CD4-positive, alpha-beta T cell (primary cell): ENCODE measurements at regions not wholly inside any gene's neighbourhood (a gene's known extent, or its start where the extent isn't known, plus 50 kb on each side); places are given as distances from the start of the nearest gene placed in this dataset.

Experiments
- ATAC-seq: fragments of 200-7000 bp; cut with Tn5 transposase; one replicate; pipeline ENCODE4 v1.10.0; 2022; ENCODE audit warnings: mild to moderate bottlenecking; ENCODE audit not compliant: poor library complexity
- CTCF ChIA-PET: fragments of 350-600 bp; sonication (Branson Sonifier 250); formaldehyde crosslinking; loops from one replicate; lab custom pipeline; 2021; ENCODE audit warnings: antibody characterized with exemption, inconsistent platforms; lab: Charles Lee
- POLR2A ChIA-PET: fragments of 350-600 bp; sonication (Branson Sonifier 250); formaldehyde crosslinking; loops from one replicate; lab custom pipeline; 2021; ENCODE audit warnings: antibody characterized with exemption, inconsistent platforms; lab: Charles Lee
- DNase-seq, 14 experiments: peaks; one replicate each; pipeline ENCODE4 v3.0.0-alpha.2; 2013 to 2020; ENCODE audit warnings: mixed read lengths in 2 of 14
- H3K27ac ChIP-seq, 2 donors: one replicate each; pipeline versions ENCODE4 v1.5.1 to v1.7.0; 2013; ENCODE audit warnings: low read length in 2 of 2, low read depth in 1 of 2, mild to moderate bottlenecking in 1 of 2
- H3K27me3 ChIP-seq, 2 experiments: 1 replicate in 1 of 2; 2 replicates in 1 of 2; pipeline versions ENCODE4 v1.6.1 to v1.7.0; 2013; ENCODE audit warnings: low read length in 2 of 2, control low read depth in 1 of 2, mild to moderate bottlenecking in 1 of 2, moderate library complexity in 1 of 2; ENCODE audit not compliant: insufficient read depth in 2 of 2, control insufficient read depth in 1 of 2
- H3K36me3 ChIP-seq: one replicate; pipeline ENCODE4 v1.6.1; 2013; ENCODE audit warnings: low read length, control low read depth; ENCODE audit not compliant: insufficient read depth
- H3K4me1 ChIP-seq: one replicate; pipeline ENCODE4 v1.6.1; 2013; ENCODE audit warnings: low read length, control low read depth; ENCODE audit not compliant: insufficient read depth
- H3K4me3 ChIP-seq: one replicate; pipeline ENCODE4 v1.5.1; 2013; ENCODE audit warnings: mild to moderate bottlenecking, low read length, moderate library complexity
- H3K9me3 ChIP-seq, 2 experiments: 1 replicate in 1 of 2; 2 replicates in 1 of 2; pipeline versions ENCODE4 v1.6.1 to v1.7.0; 2013; ENCODE audit warnings: low read length in 2 of 2, mild to moderate bottlenecking in 2 of 2, control low read depth in 1 of 2, moderate library complexity in 1 of 2; ENCODE audit not compliant: control insufficient read depth in 1 of 2, insufficient read depth in 1 of 2
- H3K27ac Mint-ChIP-seq: one replicate; pipeline ENCODE4 v1.8.0; 2020; ENCODE audit warnings: mixed read lengths
- H3K27me3 Mint-ChIP-seq: one replicate; pipeline ENCODE4 v1.8.0; 2021; ENCODE audit warnings: mixed read lengths
- H3K36me3 Mint-ChIP-seq: one replicate; pipeline ENCODE4 v1.8.0; 2021; ENCODE audit warnings: low read depth, mixed read lengths
- H3K4me1 Mint-ChIP-seq: one replicate; pipeline ENCODE4 v1.8.0; 2021; ENCODE audit warnings: low read depth, mixed read lengths
- H3K4me3 Mint-ChIP-seq: one replicate; pipeline ENCODE4 v1.8.0; 2020; ENCODE audit warnings: mild to moderate bottlenecking, mixed read lengths
- H3K9me3 Mint-ChIP-seq: one replicate; pipeline ENCODE4 v1.8.0; 2020; ENCODE audit warnings: mixed read lengths
- CTCF ChIP-seq: fragments of 200-600 bp; IDR thresholded peaks from one replicate; pipeline ENCODE4 v1.8.0; 2022; ENCODE audit warnings: antibody characterized with exemption, mild to moderate bottlenecking
- intact Hi-C, 2 experiments: fragments of 100-400 bp; cut with DNase I in 1 of 2; cut with micrococcal nuclease in 1 of 2; formaldehyde crosslinking; loops; one replicate each; pipeline versions ENCODE4 v1.15.1 to v1.9.0; 2023 to 2025; cut with DNase I, micrococcal nuclease

- ChIA-PET CTCF (no interaction called here), POLR2A (no interaction called here)
- Histone ChIP-seq H3K9me3 (no peaks in the 10 kb centered on the region), H3K27ac (no peak overlapping the region), H3K27me3 (no peaks in the 10 kb centered on the region), H3K4me3 (no peak overlapping the region), H3K4me1 (no peaks in the 10 kb centered on the region), H3K36me3 (no peaks in the 10 kb centered on the region)
- Mint-ChIP-seq H3K4me1 (no peaks in the 10 kb centered on the region), H3K27ac (no peak overlapping the region), H3K9me3 (peaks cover 9% of the 10 kb centered on the region), H3K4me3 (no peak overlapping the region), H3K27me3 (no peaks in the 10 kb centered on the region), H3K36me3 (no peaks in the 10 kb centered on the region)
- intact Hi-C loops = no loop called here
- DNase-seq (no peak), ATAC-seq (no peak)
- no peak for TF ChIP-seq CTCF
Measured at GRCh38 chr3:40951636-40952035, 247.7 kb upstream of the CTNNB1 start.

- H3K9me3 ChIP-seq = peaks cover 0 to 16% of the 10 kb centered on the region in 2 experiments
- ChIA-PET POLR2A (no interaction called here), CTCF (no interaction called here)
- no peaks in the 10 kb centered on the region for H3K27me3 ChIP-seq
- intact Hi-C loops = no loop called here
- H3K4me1 ChIP-seq = no peaks in the 10 kb centered on the region
- Mint-ChIP-seq H3K27me3 (peaks cover 7% of the 10 kb centered on the region), H3K9me3 (peaks cover 2% of the 10 kb centered on the region), H3K4me1 (no peaks in the 10 kb centered on the region), H3K36me3 (no peaks in the 10 kb centered on the region), H3K27ac (no peak overlapping the region), H3K4me3 (no peak overlapping the region)
- no peak overlapping the region for H3K4me3 ChIP-seq
- no peak overlapping the region for H3K27ac ChIP-seq
- DNase-seq = no peak
- no peak for TF ChIP-seq CTCF
- H3K36me3 ChIP-seq = no peaks in the 10 kb centered on the region
- no peak for ATAC-seq
Measured at GRCh38 chr3:40961104-40961857, 238.0 kb upstream of the CTNNB1 start.

GRCh38 chr3:40962721-40963120 lies 236.6 kb upstream of the CTNNB1 start:
- no peaks in the 10 kb centered on the region for H3K4me1 ChIP-seq
- Mint-ChIP-seq H3K9me3 (peaks cover 2% of the 10 kb centered on the region), H3K27me3 (peaks cover 21% of the 10 kb centered on the region), H3K4me1 (no peaks in the 10 kb centered on the region), H3K27ac (no peak overlapping the region), H3K4me3 (no peak overlapping the region), H3K36me3 (no peaks in the 10 kb centered on the region)
- intact Hi-C loops = no loop called here
- no peaks in the 10 kb centered on the region for H3K36me3 ChIP-seq
- H3K27ac ChIP-seq = no peak overlapping the region
- POLR2A ChIA-PET = no interaction called here
- peaks cover 0 to 16% of the 10 kb centered on the region in 2 experiments for H3K9me3 ChIP-seq
- TF ChIP-seq CTCF = no peak
- no peak for ATAC-seq
- H3K27me3 ChIP-seq = no peaks in the 10 kb centered on the region
- DNase-seq = no peak
- no peak overlapping the region for H3K4me3 ChIP-seq
- CTCF ChIA-PET = no interaction called here
